NB4 (cell line): ENCODE measurements at regions not wholly inside any gene's neighbourhood (a gene's known extent, or its start where the extent isn't known, plus 50 kb on each side); places are given as distances from the start of the nearest gene placed in this dataset.

Experiments used
- MYC ChIP-seq: IDR thresholded peaks from 2 replicates; pipeline ENCODE4 v1.6.1; 2011; ENCODE audit warnings: low read depth, low read length
- TF ChIP-seq, protein P1 (sequence below): IDR thresholded peaks from one replicate; pipeline ENCODE4 v1.5.1; 2012; ENCODE audit warnings: low read depth, low read length
- TF ChIP-seq, protein P2 (sequence below): IDR thresholded peaks from 2 replicates; pipeline ENCODE4 v1.6.1; 2011; ENCODE audit warnings: low read depth, low read length

DNA sequence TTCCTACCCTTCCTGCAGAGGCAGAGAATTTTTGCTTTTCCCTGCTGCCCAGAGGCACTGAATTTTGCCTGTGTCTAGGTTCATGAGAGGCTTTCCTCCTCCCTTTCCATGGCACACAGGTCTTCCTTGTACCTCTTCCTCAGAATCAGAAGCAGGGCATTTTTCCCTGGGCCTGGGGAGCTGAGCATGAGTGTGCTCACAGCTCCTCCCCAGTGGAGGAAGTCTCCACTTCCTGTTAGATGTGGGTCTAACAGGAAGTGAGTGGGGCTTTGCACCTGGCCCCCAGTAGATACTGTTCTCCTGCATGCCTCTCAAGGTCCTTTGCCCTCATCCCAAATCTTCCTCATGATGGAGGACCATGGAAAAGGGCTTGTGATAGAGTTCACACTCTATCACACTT, 297.2 kb upstream of the FIGN start:
- TF ChIP-seq, protein P1, sequence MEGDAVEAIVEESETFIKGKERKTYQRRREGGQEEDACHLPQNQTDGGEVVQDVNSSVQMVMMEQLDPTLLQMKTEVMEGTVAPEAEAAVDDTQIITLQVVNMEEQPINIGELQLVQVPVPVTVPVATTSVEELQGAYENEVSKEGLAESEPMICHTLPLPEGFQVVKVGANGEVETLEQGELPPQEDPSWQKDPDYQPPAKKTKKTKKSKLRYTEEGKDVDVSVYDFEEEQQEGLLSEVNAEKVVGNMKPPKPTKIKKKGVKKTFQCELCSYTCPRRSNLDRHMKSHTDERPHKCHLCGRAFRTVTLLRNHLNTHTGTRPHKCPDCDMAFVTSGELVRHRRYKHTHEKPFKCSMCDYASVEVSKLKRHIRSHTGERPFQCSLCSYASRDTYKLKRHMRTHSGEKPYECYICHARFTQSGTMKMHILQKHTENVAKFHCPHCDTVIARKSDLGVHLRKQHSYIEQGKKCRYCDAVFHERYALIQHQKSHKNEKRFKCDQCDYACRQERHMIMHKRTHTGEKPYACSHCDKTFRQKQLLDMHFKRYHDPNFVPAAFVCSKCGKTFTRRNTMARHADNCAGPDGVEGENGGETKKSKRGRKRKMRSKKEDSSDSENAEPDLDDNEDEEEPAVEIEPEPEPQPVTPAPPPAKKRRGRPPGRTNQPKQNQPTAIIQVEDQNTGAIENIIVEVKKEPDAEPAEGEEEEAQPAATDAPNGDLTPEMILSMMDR = no peak
- TF ChIP-seq, protein P2, sequence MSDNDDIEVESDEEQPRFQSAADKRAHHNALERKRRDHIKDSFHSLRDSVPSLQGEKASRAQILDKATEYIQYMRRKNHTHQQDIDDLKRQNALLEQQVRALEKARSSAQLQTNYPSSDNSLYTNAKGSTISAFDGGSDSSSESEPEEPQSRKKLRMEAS = no peak
- no peak for TF ChIP-seq MYC
